ENCODE measurements at regions not wholly inside any gene's neighbourhood (a gene's known extent, or its start where the extent isn't known, plus 50 kb on each side); places are given as distances from the start of the nearest gene placed in this dataset.
"Not testable (repeated sequence)": the region's sequence is repeated elsewhere in the genome, so short reads cannot be mapped to it uniquely, and the experiment has no call there.

- DNase-seq (ENCODE audit: low read depth in 1 of 2, low spot score in 1 of 2) = no peak
Observed at GRCh38 chr6:14772188-14772587, 473.7 kb upstream of the JARID2 start.

DNA sequence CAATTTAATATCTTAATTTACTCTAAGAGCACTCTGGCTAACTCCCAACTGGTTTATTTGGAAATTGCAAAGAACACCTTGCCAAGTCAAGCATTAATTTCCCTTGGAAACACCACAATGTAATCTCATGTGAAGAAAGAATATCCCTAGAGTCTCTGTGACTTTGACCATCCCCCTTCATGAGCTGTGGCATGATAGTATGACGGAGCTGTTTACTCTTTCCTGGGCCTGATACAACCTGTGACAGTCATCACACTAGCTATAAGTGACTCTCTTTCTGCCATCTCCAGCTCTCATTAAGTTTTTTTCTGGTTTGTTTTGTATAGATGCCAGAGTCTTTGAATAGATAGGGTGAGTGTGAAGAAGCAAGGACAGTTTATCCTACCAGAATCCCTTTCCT lies 470.3 kb upstream of the JARID2 start:
- DNase-seq (ENCODE audit: low read depth in 1 of 2, low spot score in 1 of 2) = no peak

- no peak for DNase-seq (ENCODE audit: low read depth in 1 of 2, low spot score in 1 of 2)
Observed at GRCh38 chr6:14776307-14776706, 469.6 kb upstream of the JARID2 start.

- DNase-seq (ENCODE audit: low read depth in 1 of 2, low spot score in 1 of 2) = no peak
Observed at GRCh38 chr6:14781772-14782525, 463.9 kb upstream of the JARID2 start.

GRCh38 chr6:14782921-14783464 lies 462.9 kb upstream of the JARID2 start:
- DNase-seq (ENCODE audit: low read depth in 1 of 2, low spot score in 1 of 2) = not testable (repeated sequence)

DNA sequence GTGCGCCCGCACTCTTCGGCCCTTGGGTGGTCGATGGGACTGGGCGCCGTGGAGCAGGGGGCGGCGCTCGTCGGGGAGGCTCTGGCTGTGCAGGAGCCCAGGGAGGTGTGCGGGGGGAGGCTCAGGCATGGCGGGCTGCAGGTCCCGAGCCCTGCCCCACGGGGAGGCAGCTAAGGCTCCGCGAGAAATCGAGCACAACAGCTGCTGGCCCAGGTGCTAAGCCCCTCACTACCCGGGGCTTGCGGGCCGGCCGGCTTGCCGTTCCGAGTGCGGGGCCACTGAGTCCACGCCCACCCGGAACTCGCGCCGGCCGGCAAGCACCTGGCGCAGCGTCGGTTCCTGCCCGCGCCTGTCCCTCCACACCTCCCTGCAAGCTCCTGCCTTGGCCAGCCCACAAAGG lies 462.3 kb upstream of the JARID2 start:
- DNase-seq (ENCODE audit: low read depth in 1 of 2, low spot score in 1 of 2) = no peak

- no peak for DNase-seq (ENCODE audit: low read depth in 1 of 2, low spot score in 1 of 2)
Observed at GRCh38 chr6:14784596-14785492, 461.0 kb upstream of the JARID2 start.

DNA sequence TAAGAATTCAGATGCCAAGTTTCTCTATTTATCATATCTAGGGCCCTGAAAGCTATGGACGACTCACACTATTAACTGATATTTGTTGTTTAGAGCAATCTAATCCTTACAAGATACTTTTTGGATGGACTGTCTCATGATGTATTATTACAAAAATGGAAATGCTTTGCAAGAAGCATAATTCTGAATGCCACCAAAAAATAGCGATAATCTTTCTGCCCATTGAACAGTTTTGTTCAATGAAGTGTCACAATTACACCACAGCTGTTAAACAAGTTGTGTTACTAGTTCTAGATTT lies 460.4 kb upstream of the JARID2 start:
- no peak for DNase-seq (ENCODE audit: low read depth in 1 of 2, low spot score in 1 of 2)

- DNase-seq (ENCODE audit: low read depth in 1 of 2, low spot score in 1 of 2) = no peak
Observed at GRCh38 chr6:14786008-14786407, 459.9 kb upstream of the JARID2 start.

- DNase-seq (ENCODE audit: low read depth in 1 of 2, low spot score in 1 of 2) = no peak
Observed at GRCh38 chr6:14786455-14786854, 459.4 kb upstream of the JARID2 start.

DNA sequence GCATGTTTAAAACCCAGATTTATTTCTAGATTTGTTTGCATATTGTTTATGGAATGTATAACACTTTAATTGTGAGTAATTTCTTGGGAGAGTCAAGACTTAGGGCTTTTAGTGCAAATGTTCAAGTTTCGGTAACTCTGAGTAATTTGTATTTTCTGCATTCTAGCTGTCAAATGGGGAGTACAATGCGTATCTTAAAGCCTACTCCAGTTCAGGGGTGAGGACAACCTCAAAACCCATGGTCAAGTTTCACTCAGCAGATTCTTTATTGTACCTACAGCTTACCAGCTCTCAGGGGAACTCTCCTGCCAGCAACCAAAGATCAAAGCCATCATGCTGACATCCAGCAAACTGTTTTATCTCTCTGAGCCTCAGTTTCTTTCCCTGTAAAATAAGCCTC lies 458.6 kb upstream of the JARID2 start:
- DNase-seq (ENCODE audit: low read depth in 1 of 2, low spot score in 1 of 2) = no peak

GRCh38 chr6:14787677-14788076 lies 458.2 kb upstream of the JARID2 start:
- DNase-seq (ENCODE audit: low read depth in 1 of 2, low spot score in 1 of 2) = no peak

- DNase-seq (ENCODE audit: low read depth in 1 of 2, low spot score in 1 of 2) = no peak
Observed at GRCh38 chr6:14789996-14790395, 455.9 kb upstream of the JARID2 start.

- no peak for DNase-seq (ENCODE audit: low read depth in 1 of 2, low spot score in 1 of 2)
Observed at GRCh38 chr6:14790976-14791375, 454.9 kb upstream of the JARID2 start.

GRCh38 chr6:14791526-14791925 lies 454.3 kb upstream of the JARID2 start:
- no peak for DNase-seq (ENCODE audit: low read depth in 1 of 2, low spot score in 1 of 2)

DNA sequence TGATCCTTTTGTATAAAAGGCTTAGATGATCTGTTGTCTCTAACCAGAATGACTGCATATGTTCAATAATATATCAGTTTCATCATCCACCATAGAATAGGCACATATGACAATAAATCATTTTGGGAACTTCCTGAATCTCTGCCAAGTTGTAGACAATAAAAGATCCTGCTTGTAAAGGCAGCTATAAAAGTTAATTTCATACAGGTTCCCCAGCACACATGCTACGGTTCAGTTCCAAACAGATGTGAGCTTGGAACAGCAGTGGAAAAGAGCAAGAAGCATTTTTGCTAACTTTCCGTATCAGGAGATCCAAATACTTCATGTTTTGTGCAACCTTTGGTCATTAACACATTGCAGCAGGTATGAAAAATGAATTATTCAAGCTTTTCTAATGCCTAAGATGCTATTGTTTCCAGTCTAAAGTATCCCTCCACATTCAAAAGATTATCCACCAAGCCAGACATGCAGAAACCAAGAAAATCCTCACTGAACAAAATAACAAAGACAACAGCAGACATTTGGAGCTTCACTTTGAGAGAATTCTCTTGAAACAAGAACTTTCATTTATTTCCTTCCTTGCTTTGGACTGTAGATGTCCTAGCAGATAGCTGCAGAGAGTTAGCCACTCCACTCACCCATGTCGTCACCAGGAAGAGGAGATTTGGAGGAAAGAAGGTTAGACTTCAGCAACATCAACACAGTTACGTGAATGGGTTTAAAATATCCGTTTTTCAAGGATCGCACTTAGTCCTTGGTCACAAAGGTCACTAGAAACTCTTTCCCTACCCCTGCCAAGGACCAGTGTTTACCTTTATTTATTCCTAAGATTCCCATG lies 453.5 kb upstream of the JARID2 start:
- DNase-seq (ENCODE audit: low read depth in 1 of 2, low spot score in 1 of 2) = no peak

DNA sequence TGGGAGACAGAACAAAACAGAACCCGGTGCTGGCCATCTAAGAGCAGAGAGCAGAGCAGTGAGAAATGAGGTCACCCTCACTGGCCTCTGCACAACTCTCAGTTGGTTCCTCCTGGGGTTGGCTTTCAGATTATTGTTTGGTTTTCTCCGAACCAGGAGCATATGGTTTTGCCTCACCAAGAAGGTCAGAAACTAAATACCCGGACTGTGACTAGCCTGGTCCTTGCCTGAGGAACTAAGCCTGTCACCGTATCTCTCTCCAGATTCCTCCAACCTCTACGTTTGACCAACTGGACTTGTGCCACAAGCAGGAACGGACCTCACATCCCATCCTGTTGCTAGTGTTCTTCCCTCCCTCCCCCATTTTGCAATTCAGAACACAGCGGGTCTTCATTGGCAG lies 450.4 kb upstream of the JARID2 start:
- DNase-seq (ENCODE audit: low read depth in 1 of 2, low spot score in 1 of 2) = no peak

DNA sequence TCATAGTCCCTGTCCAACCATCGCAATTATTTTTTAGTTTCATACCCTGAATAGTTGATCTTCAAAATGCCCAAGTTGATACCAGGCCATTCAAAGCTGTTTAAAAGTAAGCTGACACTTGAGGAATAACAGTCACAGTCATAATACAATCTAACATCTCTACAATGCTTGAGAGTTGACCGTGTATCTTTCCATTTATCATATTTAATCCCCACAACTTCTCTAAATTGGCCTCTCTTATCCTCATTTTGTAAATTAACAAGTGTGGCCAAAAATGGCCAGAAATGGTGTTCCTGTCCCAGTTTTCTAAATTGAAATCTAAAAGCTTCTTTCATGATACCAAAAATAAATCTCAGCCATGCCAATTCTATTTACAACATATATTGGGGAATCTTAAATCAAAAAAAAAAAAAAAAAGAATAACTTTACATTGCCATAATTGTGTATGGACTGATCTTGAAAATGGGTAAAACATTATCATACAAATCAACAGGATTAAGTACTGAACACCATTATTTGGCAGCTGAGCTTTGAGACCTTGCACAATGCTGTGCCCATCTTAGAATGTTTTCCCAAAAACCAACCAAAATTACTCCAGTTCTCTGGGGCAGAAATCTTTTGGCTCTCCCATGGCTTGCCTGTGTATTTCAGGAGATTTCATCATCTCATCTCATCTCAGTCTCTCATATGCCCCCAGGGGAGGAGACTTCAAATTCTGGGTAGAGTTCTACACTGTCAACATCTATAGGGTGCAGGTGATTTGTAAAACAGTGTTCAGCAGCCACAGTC lies 448.7 kb upstream of the JARID2 start:
- no peak for DNase-seq (ENCODE audit: low read depth in 1 of 2, low spot score in 1 of 2)

DNA sequence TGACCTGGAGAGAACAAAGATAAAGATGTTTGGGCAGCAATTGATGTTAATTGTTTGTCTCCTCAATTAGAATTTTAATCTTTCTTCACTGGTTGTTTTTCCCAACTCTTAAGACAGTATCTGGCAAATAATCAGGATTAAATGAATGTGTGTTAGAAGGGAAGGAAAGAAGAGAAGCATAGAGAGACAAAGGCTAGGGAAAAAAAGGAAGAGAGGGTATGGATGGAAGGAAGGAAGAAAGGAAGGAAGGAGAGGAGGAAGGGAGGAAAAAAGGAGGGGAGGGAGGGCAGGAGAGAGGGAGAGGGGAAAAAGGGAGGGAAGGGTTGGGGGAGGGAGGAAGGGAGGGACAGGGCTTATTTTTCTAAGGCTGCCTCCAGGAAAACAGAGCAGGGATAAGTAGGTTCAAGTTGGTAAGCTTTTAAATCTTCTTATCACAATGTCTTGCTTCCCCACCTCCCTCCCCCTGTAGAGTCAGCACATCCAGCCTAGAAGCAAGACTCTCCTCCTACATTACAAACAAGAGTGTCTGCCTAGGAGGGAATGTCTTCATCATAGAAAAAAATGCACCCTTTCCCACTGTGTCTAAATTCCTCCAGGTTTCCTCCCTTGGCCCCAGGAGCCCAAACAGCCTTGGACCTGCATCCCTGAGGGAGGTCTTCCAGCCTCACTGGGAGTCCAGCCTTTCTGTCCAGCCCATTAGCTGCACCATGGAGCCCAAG lies 447.8 kb upstream of the JARID2 start:
- DNase-seq (ENCODE audit: low read depth in 1 of 2, low spot score in 1 of 2) = no peak

DNA sequence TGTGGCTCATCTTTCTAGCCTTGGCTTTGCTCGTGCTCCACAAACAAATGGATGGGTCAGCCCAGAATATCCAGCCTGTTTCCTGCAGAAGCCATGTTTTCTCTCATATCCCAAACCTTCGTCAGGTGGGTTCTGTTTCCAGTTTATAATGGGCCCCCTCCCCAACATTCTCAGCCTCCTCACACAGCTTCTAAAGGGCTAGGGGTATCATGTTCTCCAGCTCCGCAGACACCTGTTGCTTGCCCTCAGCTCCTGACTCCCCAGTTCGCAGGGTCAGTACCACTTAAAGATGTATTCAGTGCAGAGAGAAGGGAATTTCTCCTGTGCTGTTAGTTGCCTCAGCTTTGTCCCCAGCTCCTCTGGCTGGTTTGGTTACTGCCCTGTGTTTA lies 447.3 kb upstream of the JARID2 start:
- no peak for DNase-seq (ENCODE audit: low read depth in 1 of 2, low spot score in 1 of 2)
